CD4-positive, alpha-beta T cell (primary cell): ENCODE measurements at regions not wholly inside any gene's neighbourhood (a gene's known extent, or its start where the extent isn't known, plus 50 kb on each side); places are given as distances from the start of the nearest gene placed in this dataset.

Experiments
- ATAC-seq: fragments of 200-7000 bp; cut with Tn5 transposase; one replicate; pipeline ENCODE4 v1.10.0; 2022; ENCODE audit warnings: mild to moderate bottlenecking; ENCODE audit not compliant: poor library complexity
- CTCF ChIA-PET: fragments of 350-600 bp; sonication (Branson Sonifier 250); formaldehyde crosslinking; loops from one replicate; lab custom pipeline; 2021; ENCODE audit warnings: antibody characterized with exemption, inconsistent platforms; lab: Charles Lee
- POLR2A ChIA-PET: fragments of 350-600 bp; sonication (Branson Sonifier 250); formaldehyde crosslinking; loops from one replicate; lab custom pipeline; 2021; ENCODE audit warnings: antibody characterized with exemption, inconsistent platforms; lab: Charles Lee
- DNase-seq, 14 experiments: peaks; one replicate each; pipeline ENCODE4 v3.0.0-alpha.2; 2013 to 2020; ENCODE audit warnings: mixed read lengths in 2 of 14
- H3K27ac ChIP-seq, 2 donors: one replicate each; pipeline versions ENCODE4 v1.5.1 to v1.7.0; 2013; ENCODE audit warnings: low read length in 2 of 2, low read depth in 1 of 2, mild to moderate bottlenecking in 1 of 2
- H3K27me3 ChIP-seq, 2 experiments: 1 replicate in 1 of 2; 2 replicates in 1 of 2; pipeline versions ENCODE4 v1.6.1 to v1.7.0; 2013; ENCODE audit warnings: low read length in 2 of 2, control low read depth in 1 of 2, mild to moderate bottlenecking in 1 of 2, moderate library complexity in 1 of 2; ENCODE audit not compliant: insufficient read depth in 2 of 2, control insufficient read depth in 1 of 2
- H3K36me3 ChIP-seq: one replicate; pipeline ENCODE4 v1.6.1; 2013; ENCODE audit warnings: low read length, control low read depth; ENCODE audit not compliant: insufficient read depth
- H3K4me1 ChIP-seq: one replicate; pipeline ENCODE4 v1.6.1; 2013; ENCODE audit warnings: low read length, control low read depth; ENCODE audit not compliant: insufficient read depth
- H3K4me3 ChIP-seq: one replicate; pipeline ENCODE4 v1.5.1; 2013; ENCODE audit warnings: mild to moderate bottlenecking, low read length, moderate library complexity
- H3K9me3 ChIP-seq, 2 experiments: 1 replicate in 1 of 2; 2 replicates in 1 of 2; pipeline versions ENCODE4 v1.6.1 to v1.7.0; 2013; ENCODE audit warnings: low read length in 2 of 2, mild to moderate bottlenecking in 2 of 2, control low read depth in 1 of 2, moderate library complexity in 1 of 2; ENCODE audit not compliant: control insufficient read depth in 1 of 2, insufficient read depth in 1 of 2
- H3K27ac Mint-ChIP-seq: one replicate; pipeline ENCODE4 v1.8.0; 2020; ENCODE audit warnings: mixed read lengths
- H3K27me3 Mint-ChIP-seq: one replicate; pipeline ENCODE4 v1.8.0; 2021; ENCODE audit warnings: mixed read lengths
- H3K36me3 Mint-ChIP-seq: one replicate; pipeline ENCODE4 v1.8.0; 2021; ENCODE audit warnings: low read depth, mixed read lengths
- H3K4me1 Mint-ChIP-seq: one replicate; pipeline ENCODE4 v1.8.0; 2021; ENCODE audit warnings: low read depth, mixed read lengths
- H3K4me3 Mint-ChIP-seq: one replicate; pipeline ENCODE4 v1.8.0; 2020; ENCODE audit warnings: mild to moderate bottlenecking, mixed read lengths
- H3K9me3 Mint-ChIP-seq: one replicate; pipeline ENCODE4 v1.8.0; 2020; ENCODE audit warnings: mixed read lengths
- intact Hi-C, 2 experiments: fragments of 100-400 bp; cut with DNase I in 1 of 2; cut with micrococcal nuclease in 1 of 2; formaldehyde crosslinking; loops; one replicate each; pipeline versions ENCODE4 v1.15.1 to v1.9.0; 2023 to 2025; cut with DNase I, micrococcal nuclease
- TF ChIP-seq, protein P1 (sequence below): fragments of 200-600 bp; IDR thresholded peaks from one replicate; pipeline ENCODE4 v1.8.0; 2022; ENCODE audit warnings: antibody characterized with exemption, mild to moderate bottlenecking

DNA sequence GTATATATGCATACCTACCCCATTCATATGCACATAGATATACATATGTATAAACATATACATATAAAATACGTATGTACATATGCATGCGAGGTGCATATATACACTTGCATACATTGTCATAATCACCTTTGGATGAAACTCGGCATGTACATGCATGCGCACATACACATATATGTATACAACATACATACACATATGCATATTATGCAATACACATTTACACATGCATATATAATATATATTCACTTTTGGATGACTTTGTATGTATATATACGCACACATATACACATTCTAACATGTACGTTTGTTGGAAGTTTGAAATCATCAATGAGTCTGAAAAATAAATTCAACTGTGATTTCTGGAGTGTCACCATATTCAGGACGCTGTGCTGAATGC lies 401.6 kb upstream of the TBX3 start:
- DNase-seq (no peak), ATAC-seq (no peak)
- Mint-ChIP-seq H3K27me3 (no peaks in the 10 kb centered on the region), H3K9me3 (peaks cover 18% of the 10 kb centered on the region), H3K27ac (no peak overlapping the region), H3K4me3 (no peak overlapping the region), H3K4me1 (no peaks in the 10 kb centered on the region), H3K36me3 (no peaks in the 10 kb centered on the region)
- ChIA-PET CTCF (no interaction called here), POLR2A (no interaction called here)
- no peaks in the 10 kb centered on the region for H3K27me3 ChIP-seq
- intact Hi-C loops, result no loop called here
- H3K27ac ChIP-seq, result no peak overlapping the region
- H3K4me1 ChIP-seq, result no peaks in the 10 kb centered on the region
- no peaks in the 10 kb centered on the region for H3K36me3 ChIP-seq
- TF ChIP-seq, protein P1, sequence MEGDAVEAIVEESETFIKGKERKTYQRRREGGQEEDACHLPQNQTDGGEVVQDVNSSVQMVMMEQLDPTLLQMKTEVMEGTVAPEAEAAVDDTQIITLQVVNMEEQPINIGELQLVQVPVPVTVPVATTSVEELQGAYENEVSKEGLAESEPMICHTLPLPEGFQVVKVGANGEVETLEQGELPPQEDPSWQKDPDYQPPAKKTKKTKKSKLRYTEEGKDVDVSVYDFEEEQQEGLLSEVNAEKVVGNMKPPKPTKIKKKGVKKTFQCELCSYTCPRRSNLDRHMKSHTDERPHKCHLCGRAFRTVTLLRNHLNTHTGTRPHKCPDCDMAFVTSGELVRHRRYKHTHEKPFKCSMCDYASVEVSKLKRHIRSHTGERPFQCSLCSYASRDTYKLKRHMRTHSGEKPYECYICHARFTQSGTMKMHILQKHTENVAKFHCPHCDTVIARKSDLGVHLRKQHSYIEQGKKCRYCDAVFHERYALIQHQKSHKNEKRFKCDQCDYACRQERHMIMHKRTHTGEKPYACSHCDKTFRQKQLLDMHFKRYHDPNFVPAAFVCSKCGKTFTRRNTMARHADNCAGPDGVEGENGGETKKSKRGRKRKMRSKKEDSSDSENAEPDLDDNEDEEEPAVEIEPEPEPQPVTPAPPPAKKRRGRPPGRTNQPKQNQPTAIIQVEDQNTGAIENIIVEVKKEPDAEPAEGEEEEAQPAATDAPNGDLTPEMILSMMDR, result no peak
- peaks cover 0 to 8% of the 10 kb centered on the region in 2 experiments for H3K9me3 ChIP-seq
- H3K4me3 ChIP-seq, result no peak overlapping the region

DNA sequence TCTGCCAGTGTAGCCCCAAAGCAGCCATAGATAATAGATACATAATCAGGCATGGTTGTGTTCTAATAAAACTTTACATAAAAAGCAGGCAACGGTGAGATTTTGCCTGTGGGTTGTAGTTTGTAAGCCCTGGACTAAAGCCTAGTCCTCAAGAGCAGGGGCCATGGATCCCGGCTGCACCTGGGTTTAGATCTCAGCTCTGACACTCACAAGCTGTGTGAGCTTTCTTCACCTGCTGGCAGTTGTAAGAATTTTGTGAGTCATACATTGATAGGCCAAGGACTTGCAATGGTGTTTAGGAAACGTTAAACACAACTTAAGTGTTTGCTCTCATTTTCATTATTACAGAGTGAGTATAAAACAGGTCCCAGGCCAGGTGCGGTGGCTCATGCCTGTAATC lies 395.8 kb upstream of the TBX3 start:
- DNase-seq (no peak), ATAC-seq (no peak)
- ChIA-PET POLR2A (no interaction called here), CTCF (no interaction called here)
- Mint-ChIP-seq H3K9me3 (peaks cover 9% of the 10 kb centered on the region), H3K4me3 (no peak overlapping the region), H3K4me1 (no peaks in the 10 kb centered on the region), H3K27me3 (no peaks in the 10 kb centered on the region), H3K27ac (no peak overlapping the region), H3K36me3 (no peaks in the 10 kb centered on the region)
- Histone ChIP-seq H3K4me3 (no peak overlapping the region), H3K4me1 (no peaks in the 10 kb centered on the region), H3K27me3 (no peaks in the 10 kb centered on the region), H3K9me3 (peaks cover 7 to 12% of the 10 kb centered on the region in 2 experiments), H3K36me3 (no peaks in the 10 kb centered on the region), H3K27ac (no peak overlapping the region)
- TF ChIP-seq, protein P1, result no peak
- intact Hi-C loops, result no loop called here

DNA sequence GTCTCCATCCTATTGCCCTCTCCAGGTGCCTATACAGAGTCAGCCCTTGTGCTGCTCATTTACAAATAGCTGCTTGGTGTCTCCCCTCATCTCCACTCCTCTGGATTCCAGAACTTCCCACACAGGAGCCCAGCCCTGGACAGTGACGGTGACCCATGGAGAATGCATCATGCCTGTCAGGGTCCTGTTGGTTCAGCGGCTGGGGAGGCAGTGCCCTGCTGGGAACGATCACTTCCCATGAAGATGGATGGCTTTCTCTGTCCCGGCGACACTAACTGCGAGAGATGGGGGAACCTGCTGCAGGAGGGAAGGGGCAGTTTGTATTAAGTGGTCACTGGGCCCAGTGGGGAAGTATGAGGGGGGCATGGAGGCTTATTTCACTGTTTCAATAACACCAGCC lies 395.0 kb upstream of the TBX3 start:
- Histone ChIP-seq H3K27me3 (no peaks in the 10 kb centered on the region), H3K4me1 (no peaks in the 10 kb centered on the region), H3K9me3 (peaks cover 7 to 12% of the 10 kb centered on the region in 2 experiments), H3K4me3 (no peak overlapping the region), H3K27ac (no peak overlapping the region), H3K36me3 (no peaks in the 10 kb centered on the region)
- H3K4me3 Mint-ChIP-seq, result no peak overlapping the region
- TF ChIP-seq, protein P1, result no peak
- ChIA-PET POLR2A (no interaction called here), CTCF (no interaction called here)
- ATAC-seq, result no peak
- no peaks in the 10 kb centered on the region for H3K36me3 Mint-ChIP-seq
- no peaks in the 10 kb centered on the region for H3K4me1 Mint-ChIP-seq
- H3K27ac Mint-ChIP-seq, result no peak overlapping the region
- no peak for DNase-seq
- no peaks in the 10 kb centered on the region for H3K27me3 Mint-ChIP-seq
- H3K9me3 Mint-ChIP-seq, result peaks cover 12% of the 10 kb centered on the region
- intact Hi-C loops, result no loop called here
